GM19328 (cell line): ENCODE measurements at regions not wholly inside any gene's neighbourhood (a gene's known extent, or its start where the extent isn't known, plus 50 kb on each side); places are given as distances from the start of the nearest gene placed in this dataset.
"Not testable (repeated sequence)": the region's sequence is repeated elsewhere in the genome, so short reads cannot be mapped to it uniquely, and the experiment has no call there.

Experiments used
- ATAC-seq: cut with Tn5 transposase; IDR thresholded peaks from one replicate; pipeline ENCODE4 v1.9.1; 2021; ENCODE audit warnings: mild to moderate bottlenecking, moderate library complexity; ENCODE audit not compliant: unreplicated experiment

DNA sequence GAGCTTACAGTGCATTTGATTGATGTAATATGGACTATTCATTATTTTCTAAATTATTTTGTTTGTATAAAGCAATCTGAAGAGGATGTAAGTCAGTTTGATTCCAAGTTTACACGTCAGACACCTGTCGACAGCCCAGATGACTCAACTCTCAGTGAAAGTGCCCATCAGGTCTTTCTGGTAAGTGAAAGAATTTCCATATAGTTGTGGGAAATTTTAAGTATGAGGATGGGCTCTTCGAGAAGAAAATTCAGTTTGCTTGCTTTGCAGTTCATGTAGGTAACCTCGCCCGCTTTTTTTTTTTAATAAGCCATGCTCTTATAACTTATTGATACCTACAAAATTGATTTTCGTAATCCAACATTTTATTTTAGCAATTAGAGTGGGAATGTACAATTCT, 151.6 kb downstream of the CDRT15L2 start:
- not testable (repeated sequence) for ATAC-seq

DNA sequence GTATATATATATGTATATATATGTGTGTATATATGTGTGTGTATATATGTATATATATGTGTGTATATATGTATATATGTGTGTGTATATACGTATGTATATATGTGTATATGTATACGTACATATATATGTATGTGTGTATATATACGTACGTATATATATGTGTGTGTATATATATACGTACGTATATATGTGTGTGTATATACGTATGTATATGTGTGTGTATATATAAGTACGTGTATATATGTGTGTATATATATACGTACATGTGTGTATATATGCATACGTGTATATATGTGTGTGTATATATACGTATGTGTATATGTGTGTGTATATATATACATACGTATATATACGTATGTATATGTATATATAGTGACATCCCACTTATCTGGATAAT, 154.4 kb downstream of the CDRT15L2 start:
- no peak for ATAC-seq

DNA sequence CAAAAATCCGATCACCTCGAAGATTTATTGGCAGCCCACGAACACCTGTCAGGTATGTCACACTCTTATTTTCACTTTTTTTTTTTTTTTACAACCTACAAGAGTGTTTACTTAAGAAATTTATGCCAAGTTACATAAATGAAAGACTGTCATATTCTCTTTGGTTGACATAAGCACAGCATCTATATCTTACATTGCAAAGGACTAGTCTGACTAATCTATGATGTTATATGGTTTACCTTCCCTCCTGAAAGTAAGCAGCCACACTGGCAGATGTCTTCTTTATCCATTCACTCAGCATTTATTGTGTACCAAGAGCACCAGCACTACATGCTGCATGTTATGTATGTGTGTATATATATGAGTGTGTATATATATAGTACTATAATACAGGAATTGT, 156.3 kb downstream of the CDRT15L2 start:
- ATAC-seq = no peak

DNA sequence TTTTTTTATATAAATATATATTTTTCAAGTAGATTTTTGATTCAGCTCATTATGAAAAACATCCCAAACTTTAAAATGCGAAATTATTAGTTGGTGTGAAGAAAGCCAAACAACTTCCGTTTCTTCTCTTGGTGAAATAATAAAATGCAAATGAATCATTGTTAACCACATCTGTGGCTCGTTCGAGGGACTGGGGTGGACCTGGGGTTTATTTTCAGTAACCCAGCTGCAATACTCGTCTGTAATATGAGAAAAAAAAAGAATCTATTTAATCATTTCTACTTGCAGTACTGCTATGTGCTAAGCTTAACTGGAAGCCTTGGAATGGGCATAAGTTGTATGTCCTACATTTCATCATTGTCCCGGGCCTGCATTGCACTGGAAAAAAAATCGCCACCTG, 158.1 kb downstream of the CDRT15L2 start:
- ATAC-seq = not testable (repeated sequence)

DNA sequence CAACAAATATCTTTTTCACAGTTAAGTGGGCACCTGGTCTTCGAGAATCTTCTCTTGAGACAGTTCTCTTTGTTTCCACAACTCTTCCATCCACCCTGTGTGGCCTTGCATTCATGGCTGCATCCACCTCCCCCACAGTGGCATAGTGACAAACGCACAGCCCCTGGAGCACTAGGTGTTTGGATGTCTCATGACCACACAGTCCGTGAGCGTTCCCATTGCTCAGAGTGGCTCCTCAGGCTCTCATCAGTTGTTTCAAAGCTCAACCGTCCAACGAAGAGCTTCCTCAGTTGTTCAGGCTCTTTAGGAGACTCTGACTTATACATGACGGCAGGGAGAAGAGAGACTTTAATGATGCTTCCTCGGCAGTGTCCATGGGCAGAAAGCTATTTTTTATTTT, 191.6 kb downstream of the CDRT15L2 start:
- ATAC-seq = no peak

DNA sequence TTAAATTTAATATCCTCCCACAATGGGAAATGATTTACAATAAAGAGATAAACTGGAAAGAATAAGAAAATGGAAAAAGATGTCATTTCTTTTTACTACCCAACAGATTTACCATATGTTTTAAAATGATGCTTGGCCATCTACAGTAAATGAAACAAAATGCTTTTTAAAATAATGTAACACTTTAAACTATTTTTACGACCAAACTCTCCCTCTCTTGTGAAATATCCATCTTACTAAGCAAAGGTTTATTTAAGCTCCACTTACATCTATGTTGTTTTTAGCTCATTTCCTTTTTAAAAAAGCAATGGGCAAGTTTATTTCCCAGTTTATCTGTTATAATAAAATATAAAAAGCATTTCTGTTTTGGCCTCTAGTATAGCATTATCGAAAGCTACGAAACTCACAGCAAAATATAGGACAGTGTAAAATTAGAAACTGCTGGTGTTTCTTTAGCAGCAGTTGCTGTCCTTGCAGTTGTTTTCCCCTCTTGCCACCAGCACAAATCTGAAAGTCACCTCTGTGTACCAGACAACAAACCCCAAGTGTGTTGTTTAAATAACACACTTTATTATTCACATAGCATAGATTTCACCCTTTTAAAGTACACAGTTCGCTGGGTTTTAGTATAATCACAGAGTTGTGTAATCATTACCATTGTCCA, 195.1 kb downstream of the CDRT15L2 start:
- no peak for ATAC-seq

DNA sequence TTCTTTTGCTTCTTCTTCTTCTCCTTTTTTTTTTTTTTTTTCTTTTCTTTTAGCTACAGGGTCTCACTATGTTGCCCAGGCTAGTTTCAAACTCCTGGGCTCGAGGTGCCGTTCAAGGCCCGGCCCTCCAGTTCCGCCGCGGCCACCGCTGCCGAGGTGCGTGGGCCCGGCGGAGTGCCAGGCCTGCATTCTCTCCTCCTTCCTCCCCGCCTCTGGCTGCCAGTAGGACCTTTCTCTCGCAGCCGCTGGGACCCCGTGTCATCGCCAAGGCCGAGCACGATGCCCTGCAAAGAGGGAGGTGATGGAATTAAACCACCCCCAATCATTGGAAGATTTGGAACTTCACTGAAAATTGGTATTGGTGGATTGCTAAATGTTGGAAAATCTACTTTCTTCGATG, 195.8 kb downstream of the CDRT15L2 start:
- ATAC-seq = no peak

DNA sequence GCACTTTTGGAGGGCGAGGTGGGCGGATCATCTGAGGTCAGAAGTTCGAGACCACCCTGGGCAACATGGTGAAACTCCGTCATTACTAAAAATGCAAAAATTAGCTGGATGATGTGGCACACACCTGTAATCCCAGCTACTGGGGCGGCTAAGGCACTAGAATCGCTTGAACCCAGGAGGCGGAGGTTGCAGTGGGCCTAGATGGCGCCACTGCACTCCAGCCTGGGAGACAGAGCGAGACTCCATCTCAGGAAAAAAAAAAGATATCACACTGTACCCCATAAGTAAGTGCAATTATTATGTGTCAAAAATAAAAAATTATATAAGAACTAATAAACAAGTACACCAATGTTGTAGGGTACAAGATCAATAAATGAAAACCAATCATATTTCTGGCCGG, 200.0 kb downstream of the CDRT15L2 start:
- no peak for ATAC-seq

DNA sequence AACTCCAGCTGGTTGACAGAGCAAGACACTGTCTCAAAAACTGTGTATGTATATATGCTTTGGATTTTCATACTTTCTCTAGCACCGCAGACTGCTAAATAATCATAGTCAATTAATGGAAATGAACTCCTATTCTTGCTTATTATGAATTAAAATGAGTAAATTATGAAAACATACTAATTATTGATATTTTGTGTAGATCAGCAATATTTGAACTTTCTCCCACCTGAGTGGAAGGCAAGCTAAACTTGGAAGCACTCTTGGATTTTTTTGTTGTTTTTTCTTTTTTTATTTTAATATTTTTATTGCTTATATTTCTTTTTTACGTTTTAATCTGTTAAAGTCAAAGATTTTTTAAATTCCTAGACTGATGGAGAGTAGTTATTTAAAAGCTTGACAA, 201.7 kb downstream of the CDRT15L2 start:
- no peak for ATAC-seq

DNA sequence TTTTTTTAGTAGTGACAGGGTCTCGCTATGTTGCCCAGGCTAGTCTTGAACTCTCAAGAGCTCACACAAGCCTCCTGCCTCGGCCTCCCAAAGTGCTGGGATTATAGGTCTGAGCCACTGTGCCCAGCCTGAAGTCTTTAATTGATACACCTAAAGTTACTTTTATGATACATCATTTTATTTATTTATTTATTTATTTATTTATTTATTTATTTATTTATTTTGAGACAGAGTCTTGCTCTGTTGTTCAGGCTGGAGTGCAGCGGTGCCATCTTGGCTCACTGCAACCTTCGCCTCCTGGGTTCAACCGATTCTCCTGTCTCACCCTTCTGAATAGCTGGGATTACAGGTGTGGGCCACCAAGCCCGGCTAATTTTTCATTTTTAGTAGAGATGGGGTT, 202.3 kb downstream of the CDRT15L2 start:
- ATAC-seq = not testable (repeated sequence)

DNA sequence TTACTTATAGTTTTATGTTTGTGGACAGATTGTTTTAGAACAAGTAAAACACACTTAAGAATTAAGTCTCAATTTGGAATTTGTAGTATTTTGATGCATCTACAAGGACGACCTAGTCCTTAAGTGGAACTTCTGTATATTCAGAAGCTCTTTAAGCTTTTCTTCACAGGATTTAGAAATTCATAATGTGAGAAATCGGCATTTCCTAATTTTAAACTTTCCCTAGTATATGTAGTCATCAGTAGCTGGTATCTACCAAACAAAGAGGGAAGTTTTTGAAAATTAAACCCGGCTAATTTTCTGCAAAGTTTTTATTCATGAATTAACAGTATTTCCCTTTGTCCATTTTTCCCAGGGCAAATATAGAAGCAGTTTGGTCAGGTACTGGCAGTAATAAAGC, 203.6 kb downstream of the CDRT15L2 start:
- ATAC-seq = no peak

DNA sequence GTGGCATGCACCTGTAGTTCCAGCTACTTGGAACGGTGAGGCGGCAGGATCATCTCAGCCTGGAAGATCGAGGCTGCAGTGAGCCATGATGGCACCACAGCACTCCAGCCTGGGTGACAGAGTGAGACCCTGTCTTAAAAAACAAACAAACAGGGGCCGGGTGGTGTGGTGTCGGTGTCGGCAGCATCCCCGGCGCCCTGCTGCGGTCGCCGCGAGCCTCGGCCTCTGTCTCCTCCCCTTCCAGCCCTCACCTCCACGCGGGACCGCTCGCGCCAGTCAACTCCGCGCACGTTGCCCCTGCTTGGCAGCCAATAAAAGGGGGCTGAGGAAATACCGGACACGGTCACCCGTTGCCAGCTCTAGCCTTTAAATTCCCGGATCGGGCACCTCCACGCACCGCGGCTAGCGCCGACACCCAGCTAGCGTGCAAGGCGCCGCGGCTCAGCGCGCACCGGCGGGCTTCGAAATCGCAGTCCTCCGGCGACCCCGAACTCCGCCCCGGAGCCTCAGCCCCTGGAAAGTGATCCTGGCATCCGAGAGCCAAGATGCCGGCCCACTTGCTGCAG, 204.7 kb downstream of the CDRT15L2 start:
- no peak for ATAC-seq

DNA sequence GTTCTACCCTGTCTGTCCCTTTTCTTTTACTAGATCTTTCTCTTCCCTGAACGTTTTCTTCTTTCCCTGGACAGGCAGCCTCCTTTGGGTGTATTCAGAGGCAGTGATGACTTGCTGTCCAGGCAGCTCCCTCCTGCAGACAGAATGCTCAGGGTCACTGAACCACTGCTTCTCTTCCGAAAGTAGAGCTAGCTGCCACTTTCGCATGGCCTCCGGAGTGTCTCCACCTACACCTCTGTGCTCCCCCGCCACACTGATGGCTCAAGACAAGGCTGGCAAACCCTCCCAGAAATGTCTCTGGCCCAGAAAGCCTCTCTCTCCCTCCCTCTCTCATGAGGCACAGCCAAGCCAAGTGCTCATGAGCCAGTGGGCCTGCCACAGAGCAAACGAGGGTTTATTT, 207.8 kb downstream of the CDRT15L2 start:
- ATAC-seq = no peak

DNA sequence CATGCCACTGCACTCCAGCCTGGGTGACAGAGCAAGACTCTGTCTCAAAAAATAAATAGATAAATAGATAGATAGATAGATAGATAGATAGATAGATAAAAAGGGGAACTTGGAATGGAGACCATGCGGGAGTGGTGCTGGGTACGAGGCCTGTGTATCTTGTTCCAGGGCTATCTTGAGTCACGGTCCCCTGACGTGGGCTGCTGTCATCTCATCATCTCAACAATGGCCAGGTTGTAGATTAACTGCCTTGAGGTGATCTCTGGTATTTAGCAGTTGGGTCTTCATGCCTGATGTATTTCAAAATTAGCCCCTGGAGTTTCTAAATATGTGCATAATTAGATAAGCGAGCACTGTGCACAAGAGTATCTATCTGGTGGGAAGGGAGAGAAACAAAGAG, 212.1 kb downstream of the CDRT15L2 start:
- ATAC-seq = no peak

DNA sequence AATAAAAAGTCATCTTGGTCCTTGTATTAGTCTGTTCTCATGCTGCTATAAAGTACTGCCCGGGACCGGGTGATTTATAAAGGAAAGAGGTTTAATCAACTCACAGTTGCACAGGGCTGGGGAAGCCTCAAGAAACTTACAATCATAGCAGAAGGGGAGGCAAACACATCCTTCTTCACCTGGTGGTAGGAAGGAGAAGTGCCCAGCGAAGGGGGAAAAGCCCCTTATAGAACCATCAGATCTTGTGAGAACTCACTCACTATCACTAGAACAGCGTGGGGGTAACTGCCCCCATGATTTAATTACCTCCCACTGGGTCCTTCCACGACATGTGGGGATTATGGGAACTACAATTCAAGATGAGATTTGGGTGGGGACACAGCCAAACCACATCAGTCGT, 215.0 kb downstream of the CDRT15L2 start:
- ATAC-seq = not testable (repeated sequence)

DNA sequence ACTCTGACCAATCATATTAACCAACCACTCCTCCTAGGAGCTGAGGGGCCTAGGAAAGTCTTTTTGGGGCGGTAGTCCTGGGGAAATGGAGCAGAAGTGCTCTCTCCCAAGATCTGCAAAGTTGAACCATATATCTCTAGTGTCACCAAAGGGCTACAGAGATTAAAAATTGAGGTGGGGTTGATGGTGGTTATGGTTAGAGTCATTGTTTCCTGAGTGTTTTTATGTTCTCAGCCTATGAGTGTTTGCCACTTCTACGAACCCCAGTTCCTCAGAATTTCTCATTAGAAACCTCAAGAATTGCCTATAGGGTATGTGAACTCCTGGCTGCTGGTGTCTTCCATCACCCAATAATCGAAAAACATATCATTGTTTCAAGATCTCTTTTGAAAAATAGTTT, 217.8 kb downstream of the CDRT15L2 start:
- ATAC-seq = no peak

DNA sequence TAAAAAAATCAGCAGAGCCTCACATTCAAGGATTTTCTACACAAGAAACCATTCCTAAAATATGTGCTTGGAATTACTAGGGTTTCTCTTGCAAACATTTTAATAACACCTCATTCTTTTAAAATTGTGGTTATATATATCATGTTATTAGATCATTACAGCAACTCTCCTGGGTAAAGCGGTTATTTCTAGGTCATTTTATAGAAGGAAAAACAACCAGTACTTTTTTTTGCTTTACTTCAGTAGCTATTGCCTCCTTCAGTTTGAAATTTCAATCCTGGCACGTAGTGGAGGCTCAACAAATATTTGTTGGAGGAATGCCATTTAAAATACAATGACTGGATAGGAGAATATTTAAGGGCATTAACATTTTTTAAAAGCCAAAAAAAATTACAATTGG, 220.6 kb downstream of the CDRT15L2 start:
- ATAC-seq = no peak

DNA sequence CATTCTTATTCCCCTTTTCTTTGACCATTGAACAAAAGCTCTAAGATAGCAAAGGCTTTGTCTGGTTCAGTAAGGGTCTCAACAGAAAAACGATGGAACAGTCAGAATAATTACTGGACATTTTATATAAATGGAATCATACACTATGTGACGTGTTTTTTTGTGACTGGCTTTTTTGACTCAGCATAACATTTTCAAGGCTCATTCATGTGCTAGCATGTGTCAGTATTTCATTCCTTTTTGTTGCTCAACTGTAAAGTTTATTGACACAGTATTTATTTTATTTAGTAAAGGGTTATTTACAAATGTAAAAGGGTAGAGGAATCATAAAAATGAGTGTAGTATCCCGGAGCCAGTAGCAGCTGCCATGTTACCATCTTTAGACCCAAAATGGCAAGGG, 226.2 kb downstream of the CDRT15L2 start:
- ATAC-seq = no peak

DNA sequence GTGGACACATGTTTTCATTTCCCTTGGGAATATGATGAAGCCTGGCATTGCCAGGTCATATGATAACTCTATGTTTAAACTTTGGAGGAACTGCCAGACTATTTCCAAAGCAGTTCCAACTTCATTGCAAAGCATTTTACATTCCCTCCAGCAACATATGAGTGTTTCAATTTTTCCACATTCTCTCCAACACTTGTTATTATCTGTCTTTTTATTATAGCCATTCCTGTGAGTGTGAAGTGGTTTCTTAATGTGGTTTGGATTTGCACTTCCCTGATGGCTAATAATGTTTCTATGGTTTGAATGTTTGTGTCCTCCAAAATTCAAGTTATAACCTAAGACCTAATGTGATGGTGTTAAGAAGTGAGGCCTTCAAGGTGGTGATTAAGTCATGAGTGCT, 228.0 kb downstream of the CDRT15L2 start:
- ATAC-seq = not testable (repeated sequence)

DNA sequence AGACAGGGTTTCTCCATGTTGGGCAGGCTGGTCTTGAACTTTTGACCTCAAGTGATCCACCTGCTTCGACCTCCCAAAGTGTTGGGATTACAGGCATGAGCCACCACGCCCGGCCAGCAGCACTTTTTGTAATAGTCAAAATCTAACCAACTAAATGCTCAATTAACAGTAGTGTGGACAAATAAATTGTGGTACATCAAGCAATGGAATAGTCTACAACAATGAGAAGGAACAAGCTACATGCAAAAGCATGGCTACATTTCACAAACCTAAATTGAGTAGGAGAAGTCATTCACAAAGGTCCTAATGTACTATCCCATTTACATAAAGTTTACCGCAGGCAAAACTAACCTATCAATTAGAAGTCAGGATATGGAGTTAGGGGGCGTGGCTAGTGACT, 227.4 kb downstream of the USP22 start:
- not testable (repeated sequence) for ATAC-seq

DNA sequence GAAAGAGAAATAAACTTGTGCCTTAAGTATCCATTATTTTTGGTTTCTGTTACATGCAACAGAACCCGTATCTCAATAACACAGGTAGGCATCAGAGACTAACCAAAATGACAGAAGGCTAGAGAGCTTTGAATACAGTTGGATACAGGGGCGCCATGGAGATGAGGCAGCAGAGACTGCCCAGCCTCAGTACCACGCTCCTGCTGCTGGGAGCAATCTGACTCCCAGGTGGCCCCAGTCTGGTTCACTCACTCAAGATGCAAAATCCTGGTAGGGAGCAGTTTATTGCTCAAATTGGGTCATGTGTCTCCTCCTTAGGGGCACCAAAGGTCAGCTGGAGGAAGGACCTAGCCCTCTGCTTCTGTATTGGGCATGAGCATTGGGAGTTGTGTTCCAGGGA, 218.9 kb downstream of the USP22 start:
- no peak for ATAC-seq

DNA sequence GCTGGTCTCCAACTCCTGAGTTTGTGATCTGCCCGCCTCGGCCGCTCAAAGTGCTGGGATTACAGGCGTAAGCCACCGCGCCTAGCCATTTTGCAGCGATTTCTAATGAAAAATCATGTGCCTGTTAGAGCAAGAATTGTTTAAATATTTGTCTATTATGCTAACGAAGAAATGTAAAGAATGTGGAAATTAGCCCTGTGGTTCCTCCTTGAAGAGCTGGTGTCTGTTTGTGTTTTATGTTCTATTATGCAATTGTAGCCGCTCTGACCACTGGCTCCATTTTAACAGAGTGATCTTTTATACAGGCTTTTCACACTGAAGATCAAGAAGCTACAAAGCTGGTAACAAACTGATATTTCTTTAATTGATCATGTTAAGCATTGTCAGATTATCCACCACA, 217.3 kb downstream of the USP22 start:
- ATAC-seq = no peak

DNA sequence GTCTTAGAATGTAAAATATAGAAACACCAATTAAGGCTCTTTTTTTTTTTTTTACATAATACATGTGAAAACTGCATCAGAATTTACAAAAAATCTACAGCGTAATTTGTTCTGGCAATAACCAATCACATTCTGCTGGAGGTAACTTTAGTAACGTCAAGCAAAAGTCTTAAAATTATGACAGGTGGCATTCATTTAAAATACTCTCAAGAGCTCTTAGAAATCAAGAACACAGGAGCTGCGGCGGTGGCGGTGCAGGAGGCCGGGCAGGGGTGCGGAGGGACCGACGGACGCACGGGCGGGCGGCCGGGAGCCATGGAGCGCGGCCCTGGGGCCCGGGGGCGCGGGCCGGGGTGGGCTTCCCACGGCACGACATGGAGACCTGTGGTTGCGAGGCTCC, 202.4 kb downstream of the USP22 start:
- not testable (repeated sequence) for ATAC-seq
